ENCODE measurements at regions not wholly inside any gene's neighbourhood (a gene's known extent, or its start where the extent isn't known, plus 50 kb on each side); places are given as distances from the start of the nearest gene placed in this dataset.
"Not testable (repeated sequence)": the region's sequence is repeated elsewhere in the genome, so short reads cannot be mapped to it uniquely, and the experiment has no call there.

DNA sequence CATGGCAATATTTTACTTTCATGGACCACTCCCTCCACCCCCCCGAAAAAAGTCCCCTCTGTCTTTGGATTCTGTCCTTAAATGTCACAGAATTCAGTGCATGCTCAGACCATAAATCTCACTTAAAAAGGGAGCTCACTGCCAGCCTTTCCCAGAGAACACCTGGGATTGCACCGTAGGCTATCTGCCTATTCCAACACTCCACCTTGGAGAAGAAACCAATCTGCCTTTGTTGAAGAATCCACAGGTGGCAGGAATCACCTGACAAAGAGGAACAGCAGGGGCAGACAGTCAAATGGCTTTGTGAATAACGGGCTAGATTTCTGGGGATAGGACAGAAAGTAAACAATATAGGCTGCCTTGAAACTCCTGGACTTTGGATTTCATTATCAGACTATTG is 306.7 kb upstream of the BRINP1 start:
- Histone ChIP-seq H3K9ac (ENCODE audit: extremely low read depth, insufficient read length, low read length) (no peak overlapping the region), H2BK15ac (ENCODE audit: low read depth, low read length) (no peak overlapping the region), H3K56ac (ENCODE audit: insufficient read length, low read depth, low read length) (no peak overlapping the region), H2AFZ (ENCODE audit: low read length) (no peak overlapping the region), H3K4me1 (ENCODE audit: insufficient read depth, low read length) (peaks cover 2% of the 10 kb centered on the region; the same call in 1 of the 2 replicates), H3K18ac (ENCODE audit: insufficient read length, low read depth, low read length) (no peak overlapping the region), H3K79me2 (ENCODE audit: insufficient read depth, low read length) (no peaks in the 10 kb centered on the region), H2AK5ac (ENCODE audit: insufficient read length, low read length) (no peak overlapping the region), H2BK12ac (ENCODE audit: insufficient read length, low read depth, low read length) (no peak overlapping the region), H4K8ac (replicated peaks; ENCODE audit: insufficient read length, low read depth, low read length) (no peak overlapping the region), H4K20me1 (ENCODE audit: control insufficient read depth, insufficient read depth, insufficient read length) (no peaks in the 10 kb centered on the region), H3T11ph (ENCODE audit: low read length) (no peak overlapping the region), H2BK20ac (ENCODE audit: low read depth, low read length, poor library complexity, severe bottlenecking) (no peak overlapping the region), H3K4me2 (ENCODE audit: insufficient read depth, insufficient read length, low read length) (no peak overlapping the region), H4K5ac (ENCODE audit: insufficient read length, low read depth, low read length) (no peak overlapping the region), H2BK120ac (ENCODE audit: low read depth, low read length, poor library complexity, severe bottlenecking) (no peak overlapping the region), H2BK5ac (ENCODE audit: insufficient read length, low read length) (no peak overlapping the region), H3K27me3 (ENCODE audit: insufficient read depth, low read length) (no peaks in the 10 kb centered on the region), H3K4ac (ENCODE audit: low read depth, low read length) (no peak overlapping the region), H3K79me1 (ENCODE audit: insufficient read depth, low read depth, low read length, poor library complexity, severe bottlenecking) (no peaks in the 10 kb centered on the region), H4K91ac (ENCODE audit: insufficient read length, low read depth, low read length) (no peak overlapping the region), H3K9me3 (ENCODE audit: control insufficient read depth, low read depth, low read length) (no peaks in the 10 kb centered on the region), H3K27ac (ENCODE audit: insufficient read length, low read depth, low read length) (no peak overlapping the region), H3K23ac (ENCODE audit: insufficient read length, low read depth, low read length) (no peak overlapping the region), H3K23me2 (ENCODE audit: insufficient read length, low read depth, low read length, poor library complexity, severe bottlenecking) (no peaks in the 10 kb centered on the region), H3K14ac (ENCODE audit: insufficient read depth, low read length) (no peak overlapping the region)
- no peak overlapping the region for H3K4me3 Mint-ChIP-seq
- H3K4me1 Mint-ChIP-seq = peaks cover 14 to 19% of the 10 kb centered on the region in 2 experiments
- H3K9me3 Mint-ChIP-seq = no peaks in the 10 kb centered on the region
- H3K36me3 Mint-ChIP-seq (ENCODE audit: insufficient read depth in 1 of 3, low read depth in 3 of 3) = no peaks in the 10 kb centered on the region
- no peak overlapping the region for H3K27ac Mint-ChIP-seq
- H3K27me3 Mint-ChIP-seq (ENCODE audit: low read depth) = no peaks in the 10 kb centered on the region
- no peak for DNase-seq
- TF ChIP-seq, protein P1, sequence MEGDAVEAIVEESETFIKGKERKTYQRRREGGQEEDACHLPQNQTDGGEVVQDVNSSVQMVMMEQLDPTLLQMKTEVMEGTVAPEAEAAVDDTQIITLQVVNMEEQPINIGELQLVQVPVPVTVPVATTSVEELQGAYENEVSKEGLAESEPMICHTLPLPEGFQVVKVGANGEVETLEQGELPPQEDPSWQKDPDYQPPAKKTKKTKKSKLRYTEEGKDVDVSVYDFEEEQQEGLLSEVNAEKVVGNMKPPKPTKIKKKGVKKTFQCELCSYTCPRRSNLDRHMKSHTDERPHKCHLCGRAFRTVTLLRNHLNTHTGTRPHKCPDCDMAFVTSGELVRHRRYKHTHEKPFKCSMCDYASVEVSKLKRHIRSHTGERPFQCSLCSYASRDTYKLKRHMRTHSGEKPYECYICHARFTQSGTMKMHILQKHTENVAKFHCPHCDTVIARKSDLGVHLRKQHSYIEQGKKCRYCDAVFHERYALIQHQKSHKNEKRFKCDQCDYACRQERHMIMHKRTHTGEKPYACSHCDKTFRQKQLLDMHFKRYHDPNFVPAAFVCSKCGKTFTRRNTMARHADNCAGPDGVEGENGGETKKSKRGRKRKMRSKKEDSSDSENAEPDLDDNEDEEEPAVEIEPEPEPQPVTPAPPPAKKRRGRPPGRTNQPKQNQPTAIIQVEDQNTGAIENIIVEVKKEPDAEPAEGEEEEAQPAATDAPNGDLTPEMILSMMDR (conservative IDR thresholded peaks at IDR 0.05) = no peak
- WGBS (ENCODE audit: extremely low coverage, insufficient read length, low lambda C conversion rate) = no CpG with 5 or more reads among the region's 3 CpGs

DNA sequence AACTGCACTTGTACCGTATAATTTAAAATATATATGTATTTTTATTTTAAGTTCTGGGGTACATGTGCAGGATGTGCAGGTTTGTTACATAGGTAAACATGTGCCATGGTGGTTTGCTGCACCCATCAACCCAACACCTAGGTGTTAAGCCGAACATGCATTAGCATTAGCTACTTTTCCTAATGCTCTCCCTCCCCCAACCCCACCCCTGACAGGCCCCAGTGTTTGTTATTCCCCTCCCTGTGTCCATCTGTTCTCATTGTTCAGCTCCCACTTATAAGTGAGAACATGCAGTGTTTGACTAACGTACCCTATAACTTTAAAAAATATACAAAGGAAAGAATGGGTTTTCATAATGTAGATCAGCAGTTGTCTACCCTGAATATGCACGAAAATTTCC is 303.5 kb upstream of the BRINP1 start:
- not testable (repeated sequence) for H3K27me3 ChIP-seq (ENCODE audit: insufficient read depth, low read length); H2BK5ac ChIP-seq (ENCODE audit: insufficient read length, low read length); DNase-seq; H3K4me1 ChIP-seq (ENCODE audit: insufficient read depth, low read length); H3K9me3 ChIP-seq (ENCODE audit: control insufficient read depth, low read depth, low read length); H2BK12ac ChIP-seq (ENCODE audit: insufficient read length, low read depth, low read length); H3K27me3 Mint-ChIP-seq (ENCODE audit: low read depth); H3K9me3 Mint-ChIP-seq; H3K79me2 ChIP-seq (ENCODE audit: insufficient read depth, low read length); H3K9ac ChIP-seq (ENCODE audit: extremely low read depth, insufficient read length, low read length); H3K56ac ChIP-seq (ENCODE audit: insufficient read length, low read depth, low read length); H4K91ac ChIP-seq (ENCODE audit: insufficient read length, low read depth, low read length); H3K4ac ChIP-seq (ENCODE audit: low read depth, low read length); H3K23me2 ChIP-seq (ENCODE audit: insufficient read length, low read depth, low read length, poor library complexity, severe bottlenecking); H4K20me1 ChIP-seq (ENCODE audit: control insufficient read depth, insufficient read depth, insufficient read length); H3K79me1 ChIP-seq (ENCODE audit: insufficient read depth, low read depth, low read length, poor library complexity, severe bottlenecking); H2BK15ac ChIP-seq (ENCODE audit: low read depth, low read length); H3K4me2 ChIP-seq (ENCODE audit: insufficient read depth, insufficient read length, low read length); H3T11ph ChIP-seq (ENCODE audit: low read length); H3K4me3 Mint-ChIP-seq; H2AK5ac ChIP-seq (ENCODE audit: insufficient read length, low read length); H3K18ac ChIP-seq (ENCODE audit: insufficient read length, low read depth, low read length); H3K14ac ChIP-seq (ENCODE audit: insufficient read depth, low read length); H3K27ac Mint-ChIP-seq; H4K5ac ChIP-seq (ENCODE audit: insufficient read length, low read depth, low read length); H2BK20ac ChIP-seq (ENCODE audit: low read depth, low read length, poor library complexity, severe bottlenecking); H2BK120ac ChIP-seq (ENCODE audit: low read depth, low read length, poor library complexity, severe bottlenecking); H3K23ac ChIP-seq (ENCODE audit: insufficient read length, low read depth, low read length); H2AFZ ChIP-seq (ENCODE audit: low read length); H4K8ac ChIP-seq (replicated peaks; ENCODE audit: insufficient read length, low read depth, low read length); H3K27ac ChIP-seq (ENCODE audit: insufficient read length, low read depth, low read length); H3K36me3 Mint-ChIP-seq (ENCODE audit: insufficient read depth in 1 of 3, low read depth in 3 of 3)
- no CpG with 5 or more reads among the region's 4 CpGs for WGBS (ENCODE audit: extremely low coverage, insufficient read length, low lambda C conversion rate)
- peaks cover 25 to 28% of the 10 kb centered on the region in 2 experiments for H3K4me1 Mint-ChIP-seq

All from H9 (cell line).